ENCODE measurements at regions not wholly inside any gene's neighbourhood (a gene's known extent, or its start where the extent isn't known, plus 50 kb on each side); places are given as distances from the start of the nearest gene placed in this dataset.
"Not testable (repeated sequence)": the region's sequence is repeated elsewhere in the genome, so short reads cannot be mapped to it uniquely, and the experiment has no call there.

- no peak for DNase-seq
Measured at GRCh38 chr14:83260751-83261150, 1727.1 kb upstream of the SEL1L start.

- no peak for DNase-seq
Measured at GRCh38 chr14:83269583-83269982, 1735.9 kb upstream of the SEL1L start.

- no peak for DNase-seq
Measured at GRCh38 chr14:83271663-83272062, 1738.0 kb upstream of the SEL1L start.

- DNase-seq = no peak
Measured at GRCh38 chr14:83280719-83281118, 1747.1 kb upstream of the SEL1L start.

GRCh38 chr14:83282706-83283105 lies 1749.1 kb upstream of the SEL1L start:
- no peak for DNase-seq

GRCh38 chr14:83287300-83287699 lies 1753.6 kb upstream of the SEL1L start:
- no peak for DNase-seq

GRCh38 chr14:83289390-83289789 lies 1755.7 kb upstream of the SEL1L start:
- DNase-seq = no peak

- no peak for DNase-seq
Measured at GRCh38 chr14:83289896-83290295, 1756.2 kb upstream of the SEL1L start.

GRCh38 chr14:83290447-83290846 lies 1756.8 kb upstream of the SEL1L start:
- no peak for DNase-seq

- DNase-seq = no peak
Measured at GRCh38 chr14:83291714-83292113, 1758.1 kb upstream of the SEL1L start.

- DNase-seq = no peak
Measured at GRCh38 chr14:83294941-83295340, 1761.3 kb upstream of the SEL1L start.

GRCh38 chr14:83297361-83297760 lies 1763.7 kb upstream of the SEL1L start:
- no peak for DNase-seq

- DNase-seq = not testable (repeated sequence)
Measured at GRCh38 chr14:83298016-83298415, 1764.4 kb upstream of the SEL1L start.

- DNase-seq = peak; percentile 17
Measured at GRCh38 chr14:83300476-83301064, 1766.9 kb upstream of the SEL1L start.

GRCh38 chr14:83301791-83302190 lies 1768.1 kb upstream of the SEL1L start:
- no peak for DNase-seq

GRCh38 chr14:83309211-83309610 lies 1775.6 kb upstream of the SEL1L start:
- DNase-seq = no peak

- DNase-seq = no peak
Measured at GRCh38 chr14:83309833-83310232, 1776.2 kb upstream of the SEL1L start.

GRCh38 chr14:83312511-83312910 lies 1778.9 kb upstream of the SEL1L start:
- no peak for DNase-seq

- DNase-seq = no peak
Measured at GRCh38 chr14:83314764-83315163, 1781.1 kb upstream of the SEL1L start.

GRCh38 chr14:83316356-83316755 lies 1782.7 kb upstream of the SEL1L start:
- no peak for DNase-seq

GRCh38 chr14:83320837-83321236 lies 1787.2 kb upstream of the SEL1L start:
- DNase-seq = no peak

- no peak for DNase-seq
Measured at GRCh38 chr14:83331513-83331912, 1797.9 kb upstream of the SEL1L start.

GRCh38 chr14:83342590-83342989 lies 1808.9 kb upstream of the SEL1L start:
- DNase-seq = no peak

GRCh38 chr14:83347874-83348273 lies 1814.2 kb upstream of the SEL1L start:
- DNase-seq = no peak

- DNase-seq = no peak
Measured at GRCh38 chr14:83355609-83356008, 1822.0 kb upstream of the SEL1L start.

- DNase-seq = no peak
Measured at GRCh38 chr14:83356080-83356479, 1822.4 kb upstream of the SEL1L start.

All from NCI-H146 (cell line).